ENCODE measurements at regions not wholly inside any gene's neighbourhood (a gene's known extent, or its start where the extent isn't known, plus 50 kb on each side); places are given as distances from the start of the nearest gene placed in this dataset.
"Not testable (repeated sequence)": the region's sequence is repeated elsewhere in the genome, so short reads cannot be mapped to it uniquely, and the experiment has no call there.

DNA sequence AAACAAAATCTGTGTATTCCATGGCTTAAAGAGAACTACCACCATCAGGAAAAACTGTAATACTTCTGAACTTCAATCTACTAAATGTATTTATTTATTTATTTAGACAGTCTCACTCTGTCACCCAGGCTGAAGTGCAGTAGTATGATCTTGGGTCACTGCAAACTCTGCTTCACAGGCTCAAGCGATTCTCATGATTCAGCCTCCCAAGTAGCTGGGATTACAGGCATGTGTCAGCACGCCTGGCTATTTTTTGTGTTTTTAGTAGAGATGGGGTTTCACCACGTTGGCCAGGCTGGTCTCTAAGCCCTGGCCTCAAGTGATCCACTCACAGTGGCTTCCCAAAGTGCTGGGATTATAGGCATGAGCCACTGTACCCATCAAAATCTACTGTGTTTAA lies 202.3 kb upstream of the POU1F1 start:
- DNase-seq = no peak

- DNase-seq = no peak
Measured at GRCh38 chr3:87473944-87474343, 197.6 kb upstream of the POU1F1 start.

DNA sequence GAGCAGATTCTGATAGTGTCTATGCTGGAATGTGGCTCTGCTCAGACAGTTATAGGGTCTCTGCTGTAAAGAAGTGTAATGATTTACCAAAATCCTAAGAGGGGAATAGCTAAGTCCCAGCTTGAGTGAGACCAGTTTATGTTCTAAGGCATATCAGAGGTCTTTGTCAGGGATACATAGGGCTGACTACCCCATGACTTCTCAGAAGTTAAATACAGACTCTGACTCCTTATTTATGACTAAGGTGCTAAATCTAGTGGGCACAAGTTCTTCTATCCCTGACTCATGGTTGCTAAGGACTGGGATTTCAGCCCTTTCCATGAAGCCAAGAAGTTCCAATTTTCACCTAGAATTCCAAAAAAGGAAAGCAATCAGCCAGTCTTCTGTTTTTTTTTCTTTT lies 192.6 kb upstream of the POU1F1 start:
- no peak for DNase-seq

DNA sequence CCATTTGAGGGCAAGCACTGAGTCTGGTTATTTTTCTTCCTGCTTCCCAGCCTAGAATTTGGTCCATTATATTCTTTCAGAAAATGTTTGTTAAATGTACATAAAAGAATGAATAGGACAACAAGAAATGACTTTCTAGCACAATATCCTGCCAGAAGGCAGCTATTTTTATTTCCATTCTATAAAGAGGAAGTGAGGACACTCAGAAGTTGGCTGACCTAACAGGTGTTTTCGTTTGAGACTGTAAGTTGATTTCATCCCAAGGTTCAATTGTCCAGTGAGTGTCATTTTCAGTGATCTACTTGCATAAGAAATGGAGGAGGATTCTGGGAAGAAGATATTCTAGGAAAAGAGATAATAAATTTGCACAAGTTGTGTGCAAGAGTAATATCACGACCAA lies 191.9 kb upstream of the POU1F1 start:
- DNase-seq = no peak

DNA sequence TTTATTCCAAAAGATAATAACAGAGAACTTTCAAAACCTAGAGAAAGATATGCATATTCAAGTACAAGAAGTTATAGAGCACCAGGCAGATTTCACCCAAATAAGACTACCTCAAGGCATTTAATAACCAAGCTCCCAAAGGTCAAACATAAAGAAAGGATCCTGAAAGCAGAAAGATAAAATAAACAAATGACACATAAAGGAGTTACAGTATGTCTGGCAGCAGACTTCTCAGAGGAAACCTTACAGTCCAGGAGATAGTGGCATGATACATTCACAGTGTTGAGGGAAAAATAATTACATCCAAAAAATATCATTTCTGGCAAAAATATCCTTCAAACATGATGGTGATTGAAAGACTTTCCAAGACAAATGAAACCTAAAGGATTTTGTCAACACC lies 185.8 kb upstream of the POU1F1 start:
- DNase-seq = no peak

DNA sequence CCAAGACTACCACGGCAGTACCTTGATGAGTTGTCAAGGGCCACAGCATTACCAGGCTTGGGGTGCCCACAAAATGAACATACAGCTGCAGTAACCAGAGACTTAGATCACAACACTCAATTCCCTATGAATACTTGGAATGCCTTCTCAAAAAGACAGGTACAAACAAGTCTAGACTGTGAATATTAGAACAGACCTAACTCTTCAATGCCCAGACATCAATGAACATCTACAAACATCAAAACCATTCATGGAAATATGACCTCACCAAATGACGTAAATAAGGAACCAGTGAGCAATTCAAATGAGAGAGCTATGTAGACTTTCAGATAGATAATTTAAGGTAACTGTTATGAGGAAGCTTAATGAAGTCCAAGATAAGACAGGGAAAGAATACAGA lies 185.1 kb upstream of the POU1F1 start:
- no peak for DNase-seq

- no peak for DNase-seq
Measured at GRCh38 chr3:87461036-87461435, 184.7 kb upstream of the POU1F1 start.

GRCh38 chr3:87448558-87448957 lies 172.2 kb upstream of the POU1F1 start:
- no peak for DNase-seq

DNA sequence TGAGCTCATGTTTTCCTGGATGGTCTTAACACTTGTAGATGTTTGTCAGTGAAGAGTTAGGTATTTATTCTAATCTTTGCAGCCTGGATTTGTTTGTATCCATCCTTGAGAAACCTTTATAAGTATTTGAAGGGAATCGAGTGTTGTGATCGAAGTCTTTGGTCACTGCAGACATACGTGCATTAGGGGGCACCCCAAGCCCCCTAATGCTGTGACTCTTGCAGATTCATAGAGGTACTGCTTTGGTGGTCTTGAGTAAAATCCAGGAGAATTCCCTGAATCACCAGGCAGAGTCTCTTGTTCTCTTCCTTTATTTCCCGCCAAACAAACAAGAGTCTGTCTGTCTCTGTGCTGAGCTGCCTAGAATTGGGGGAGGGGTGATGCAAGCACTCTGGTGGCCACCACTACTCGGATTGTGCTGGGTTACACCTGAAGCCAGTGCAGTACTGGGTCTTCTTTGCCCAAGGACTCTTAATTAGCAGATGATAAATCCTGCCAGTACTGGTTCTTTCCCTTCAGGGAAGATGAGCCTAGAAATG lies 170.5 kb upstream of the POU1F1 start:
- no peak for DNase-seq

- no peak for DNase-seq
Measured at GRCh38 chr3:87442470-87442869, 166.1 kb upstream of the POU1F1 start.

GRCh38 chr3:87437765-87438164 lies 161.4 kb upstream of the POU1F1 start:
- DNase-seq = no peak

GRCh38 chr3:87436781-87437543 lies 160.6 kb upstream of the POU1F1 start:
- no peak for DNase-seq

DNA sequence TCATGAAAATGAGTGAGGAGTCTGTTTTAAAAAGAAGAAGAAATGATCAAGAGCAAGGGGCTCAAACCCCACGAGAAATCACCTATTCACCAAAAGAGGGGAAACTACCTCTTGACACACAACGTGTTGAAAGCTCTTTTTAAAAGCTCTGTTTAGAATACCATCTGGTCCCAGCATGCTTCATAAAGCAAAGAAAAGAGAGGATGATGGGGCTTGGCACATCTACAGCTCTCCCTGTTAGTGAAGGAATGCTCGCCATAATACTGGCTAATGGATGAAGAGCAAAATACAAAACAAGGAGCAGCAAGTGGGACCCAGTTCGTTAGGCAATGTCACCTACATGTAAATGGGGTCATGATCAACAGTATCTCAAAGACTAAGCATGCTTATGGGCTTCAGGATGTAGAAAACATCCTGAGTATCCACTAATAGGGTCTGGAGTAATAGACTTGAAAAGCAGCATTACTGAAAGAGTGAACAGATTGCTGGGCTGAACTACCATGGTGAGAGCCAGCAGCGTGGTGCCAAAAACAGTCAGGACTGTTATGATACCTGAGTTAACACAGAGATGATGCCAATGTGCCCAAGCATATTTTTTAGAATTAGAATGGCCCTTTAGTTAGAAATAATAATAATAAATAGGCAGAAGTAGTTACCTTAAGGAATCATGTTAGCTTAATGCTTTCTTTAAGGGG lies 159.7 kb upstream of the POU1F1 start:
- DNase-seq = peak; percentile 48

DNA sequence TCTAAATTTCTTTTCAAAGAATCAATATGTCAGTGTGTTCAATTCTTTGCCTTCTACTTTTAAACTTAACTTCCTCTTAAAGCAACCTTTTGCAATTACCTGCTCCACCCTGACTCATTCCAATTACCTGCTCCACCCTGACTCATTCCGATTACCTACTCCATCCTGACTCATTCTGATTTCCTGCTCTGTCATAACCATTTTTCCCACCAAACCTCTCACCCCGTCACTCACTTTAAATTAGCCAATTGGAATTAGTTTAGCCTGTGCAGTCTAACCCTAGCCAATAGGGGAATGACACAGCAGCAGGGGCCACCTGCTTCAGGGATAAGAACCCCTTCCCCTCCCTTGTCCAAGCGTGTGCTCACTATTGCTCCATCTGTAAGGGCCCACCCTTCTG lies 157.1 kb upstream of the POU1F1 start:
- not testable (repeated sequence) for DNase-seq

DNA sequence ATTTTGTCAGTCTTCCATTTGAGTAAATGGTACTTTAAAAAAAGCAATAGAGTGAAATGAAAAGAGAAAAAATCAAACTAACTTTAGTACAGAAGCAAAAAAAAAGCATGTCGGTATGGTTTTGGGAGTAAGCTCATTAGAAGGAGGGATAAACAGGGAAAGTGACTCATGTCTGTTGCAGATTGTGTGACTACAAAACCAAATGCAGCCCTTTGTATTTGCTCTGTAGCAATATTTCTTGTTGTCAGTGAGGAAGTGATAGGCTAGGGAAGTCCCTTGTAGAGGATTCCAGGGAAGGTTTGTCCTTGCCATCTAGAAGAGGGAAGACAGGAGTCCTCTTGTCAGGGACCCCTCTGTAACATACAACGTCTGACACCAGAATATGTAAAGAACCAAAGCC lies 150.5 kb upstream of the POU1F1 start:
- DNase-seq = no peak

GRCh38 chr3:87425056-87425455 lies 148.7 kb upstream of the POU1F1 start:
- no peak for DNase-seq

DNA sequence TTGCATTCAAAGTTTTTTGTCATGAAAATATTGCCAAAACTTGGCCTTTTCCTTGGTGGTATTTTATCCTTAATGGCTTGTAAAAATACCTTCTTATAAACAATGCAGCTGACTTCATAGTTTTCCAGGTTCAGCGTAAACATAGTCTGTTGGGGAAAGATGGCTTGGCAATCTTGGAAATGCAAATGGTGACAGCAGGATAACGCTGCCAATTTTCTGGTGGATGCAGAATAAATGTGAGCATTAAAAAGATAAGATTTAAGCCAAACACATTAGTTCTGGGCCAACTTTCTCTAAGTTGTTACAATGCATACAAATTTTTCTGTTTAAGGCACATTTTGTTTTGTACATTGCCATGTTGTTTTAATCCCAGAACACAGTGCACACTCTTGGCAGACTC lies 147.0 kb upstream of the POU1F1 start:
- DNase-seq = no peak

GRCh38 chr3:87422333-87422732 lies 145.9 kb upstream of the POU1F1 start:
- DNase-seq = no peak

DNA sequence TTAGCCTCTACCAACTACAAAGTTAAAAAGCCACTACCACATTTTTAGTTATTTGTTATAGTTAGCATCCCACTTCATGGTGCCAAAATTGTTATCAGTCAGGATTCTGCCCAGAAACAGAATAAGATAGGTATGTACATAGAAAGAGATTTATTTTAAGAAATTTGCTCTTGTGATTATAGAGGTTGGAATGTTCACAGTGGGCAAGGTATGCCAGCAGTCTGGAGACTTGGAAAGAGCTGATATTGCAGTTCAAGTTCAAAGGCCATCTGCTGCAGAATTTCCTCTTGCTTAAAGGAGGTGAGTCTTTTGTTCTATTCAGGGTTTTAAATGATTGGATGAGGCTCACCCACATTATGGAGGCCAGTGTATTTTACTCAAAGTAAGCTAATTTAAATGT lies 143.8 kb upstream of the POU1F1 start:
- DNase-seq = peak; percentile 0

DNA sequence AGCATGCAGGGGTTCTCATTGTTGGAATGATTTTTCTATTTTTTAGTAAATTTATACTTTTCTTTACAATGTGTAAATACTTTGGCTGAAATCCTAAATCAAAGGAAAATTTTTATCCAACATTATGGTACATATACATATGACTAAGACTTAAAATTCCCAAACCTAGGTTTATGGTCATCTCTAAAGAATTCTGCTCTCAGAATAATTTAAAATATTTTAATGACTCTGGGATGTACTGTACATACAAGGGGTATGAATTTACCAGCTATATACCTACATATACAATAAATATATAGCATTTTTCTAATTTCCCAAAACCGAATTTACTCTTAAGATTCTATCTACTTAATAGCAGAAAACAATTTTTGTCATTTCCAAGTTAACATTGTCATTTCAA lies 137.9 kb upstream of the POU1F1 start:
- no peak for DNase-seq

GRCh38 chr3:87413814-87414213 lies 137.4 kb upstream of the POU1F1 start:
- no peak for DNase-seq

DNA sequence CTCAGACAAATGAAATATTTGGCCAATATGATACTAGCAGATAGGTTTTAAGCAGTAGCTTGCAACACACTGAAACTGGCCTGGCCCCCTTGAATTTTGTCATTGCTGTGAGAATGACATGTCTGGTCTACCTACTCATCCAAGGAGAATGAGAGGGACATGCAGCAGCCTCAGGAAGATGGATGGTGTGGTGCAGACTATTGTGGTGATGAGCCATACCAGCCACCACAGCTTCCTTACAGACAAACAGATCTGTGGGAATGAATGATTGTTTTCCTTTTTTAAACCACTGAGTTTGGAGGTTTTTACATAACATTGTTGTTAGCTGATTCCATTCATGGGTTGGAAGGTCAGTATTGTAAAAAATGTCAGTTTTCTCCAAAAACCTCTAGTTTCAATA lies 133.7 kb upstream of the POU1F1 start:
- no peak for DNase-seq

DNA sequence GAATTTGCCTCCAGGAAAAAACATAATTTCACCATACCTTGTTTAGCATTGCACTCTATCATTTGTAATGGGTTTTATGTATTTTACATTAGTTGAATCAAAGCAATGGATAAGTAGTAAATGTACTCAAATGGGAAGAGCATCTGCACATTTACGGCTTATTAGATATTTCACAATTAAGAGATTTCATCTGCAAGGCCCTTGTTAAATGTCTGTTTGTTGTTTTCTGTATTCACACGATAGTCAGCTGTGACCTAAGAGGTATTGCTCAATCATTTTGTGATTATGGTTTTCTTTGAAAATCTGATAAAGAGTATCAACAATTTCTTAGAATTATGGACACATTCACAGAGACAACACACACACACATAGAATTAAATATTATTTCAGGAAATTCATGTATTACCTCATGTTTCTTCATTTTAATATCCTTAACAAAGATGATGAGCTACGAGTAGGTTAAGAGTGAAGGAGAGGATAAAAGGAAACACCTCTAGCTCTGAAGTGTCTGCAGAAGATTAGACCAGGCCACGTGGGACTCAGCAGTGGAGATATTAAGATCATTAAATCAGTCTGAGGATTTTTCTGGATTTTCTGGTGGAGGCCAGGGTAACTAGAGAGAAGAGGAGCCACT lies 121.9 kb upstream of the POU1F1 start:
- no peak for DNase-seq

GRCh38 chr3:87397211-87397610 lies 120.8 kb upstream of the POU1F1 start:
- DNase-seq = no peak
